MM.1S (cell line): ENCODE measurements at regions not wholly inside any gene's neighbourhood (a gene's known extent, or its start where the extent isn't known, plus 50 kb on each side); places are given as distances from the start of the nearest gene placed in this dataset.

Experiments used
- CTCF ChIP-seq: fragments of 300-600 bp; sonication (generic); IDR thresholded peaks from 2 replicates; pipeline ENCODE4 v1.5.1; 2016; ENCODE audit warnings: antibody characterized with exemption, low read length, mixed read lengths
- EZH2 ChIP-seq: fragments of 300-600 bp; sonication (generic); optimal IDR thresholded peaks from 2 replicates; pipeline ENCODE3; 2017; ENCODE audit warnings: low read depth, mild to moderate bottlenecking, antibody characterized with exemption, low read length, mixed read lengths

- no peak for TF ChIP-seq CTCF
- no peak for TF ChIP-seq EZH2
Observed at GRCh38 chr2:133723133-133723532, 154.9 kb upstream of the NCKAP5 start.
